HG03175 (cell line): ENCODE measurements at regions not wholly inside any gene's neighbourhood (a gene's known extent, or its start where the extent isn't known, plus 50 kb on each side); places are given as distances from the start of the nearest gene placed in this dataset.

ENCODE experiments used
- ATAC-seq: cut with Tn5 transposase; IDR thresholded peaks from one replicate; pipeline ENCODE4 v1.9.1; 2021; ENCODE audit warnings: mild to moderate bottlenecking, moderate library complexity; ENCODE audit not compliant: unreplicated experiment

DNA sequence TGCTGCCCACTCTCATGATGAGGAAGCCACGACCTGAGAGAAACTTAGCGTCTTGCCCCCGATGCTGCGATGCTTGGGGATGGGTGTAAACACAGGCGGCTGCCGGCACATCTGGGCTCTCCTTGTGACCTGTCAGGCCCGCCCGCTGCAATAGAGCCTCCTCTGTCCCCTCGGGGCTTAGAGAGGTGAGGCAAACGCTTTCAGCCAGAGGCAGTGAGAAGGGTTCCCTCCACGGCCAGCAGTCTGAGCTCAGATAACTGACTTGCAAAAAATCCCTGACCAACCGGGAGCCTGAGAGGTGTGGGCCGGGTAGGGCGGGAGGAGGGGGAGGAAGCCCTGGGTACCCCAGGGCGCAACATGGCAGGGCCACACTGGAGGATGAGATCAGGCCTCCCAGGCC is 260.6 kb downstream of the C16orf95 start:
- ATAC-seq, result no peak

DNA sequence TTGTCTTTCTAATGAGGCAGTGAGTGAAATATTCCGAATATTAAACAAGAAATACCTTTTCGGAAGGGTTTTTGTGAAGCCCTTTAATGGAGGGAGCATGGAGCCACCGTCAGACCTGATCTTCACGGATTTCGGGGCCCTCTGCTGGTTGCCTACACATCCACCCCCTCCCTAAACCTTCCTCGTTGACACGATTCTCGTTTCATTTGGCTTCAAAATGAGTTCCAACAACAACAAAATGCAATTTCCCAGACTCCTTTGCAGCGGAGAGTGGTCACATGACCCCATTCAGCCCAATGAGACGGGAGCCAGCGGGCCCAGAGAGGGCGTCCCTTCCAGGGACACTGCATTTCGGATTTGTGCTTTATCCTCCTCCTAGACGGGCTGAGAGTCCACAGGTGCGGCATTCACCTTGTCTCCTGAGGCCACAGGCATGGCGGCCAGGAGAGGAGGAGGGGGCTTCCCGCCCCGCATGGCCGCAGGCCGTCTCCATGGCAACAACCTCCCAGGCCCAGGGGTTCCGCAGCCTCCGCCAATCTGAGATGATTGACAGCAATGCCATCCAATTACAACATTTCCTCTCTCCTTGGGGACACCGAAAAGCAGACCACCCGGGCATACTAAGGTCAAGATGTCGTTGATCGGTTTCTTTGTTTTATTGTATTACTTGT is 259.8 kb downstream of the C16orf95 start:
- ATAC-seq, result no peak

DNA sequence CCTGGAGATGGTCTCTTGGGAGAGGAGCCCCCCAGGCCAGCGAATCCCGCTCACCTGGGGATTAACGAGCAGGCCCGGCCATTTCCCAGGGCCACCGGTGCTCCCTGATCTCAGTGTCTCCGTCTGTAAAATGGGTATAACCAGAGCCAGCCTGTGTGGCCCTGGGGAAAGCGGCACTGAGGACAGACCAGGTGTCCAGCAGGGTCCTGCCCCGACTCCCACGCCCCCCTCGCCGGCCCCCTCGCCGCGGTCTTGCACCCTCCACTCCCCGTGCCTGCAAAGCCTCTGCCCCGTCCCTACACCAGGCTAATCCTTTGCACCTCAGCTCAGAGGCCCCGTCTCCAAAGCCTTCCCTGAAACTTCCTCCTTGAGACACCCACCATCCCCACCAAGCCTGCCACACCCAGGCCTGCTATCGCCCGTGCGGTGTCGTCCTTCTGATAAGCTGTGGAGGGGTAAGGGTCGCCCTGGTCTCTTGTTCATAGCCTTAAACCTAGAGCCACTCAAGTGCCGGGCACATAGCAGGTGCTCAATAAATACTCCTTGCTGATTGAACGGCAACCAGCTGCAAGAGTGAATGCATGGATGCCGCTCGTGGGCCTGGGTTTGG is 259.1 kb downstream of the C16orf95 start:
- no peak for ATAC-seq

- no peak for ATAC-seq
Measured at GRCh38 chr16:87058728-87059250, 258.4 kb downstream of the C16orf95 start.

GRCh38 chr16:87060034-87060986 is 256.9 kb downstream of the C16orf95 start:
- no peak for ATAC-seq

- ATAC-seq, result no peak
Measured at GRCh38 chr16:87061243-87061920, 255.8 kb downstream of the C16orf95 start.

- ATAC-seq, result no peak
Measured at GRCh38 chr16:87062569-87063442, 254.4 kb downstream of the C16orf95 start.

DNA sequence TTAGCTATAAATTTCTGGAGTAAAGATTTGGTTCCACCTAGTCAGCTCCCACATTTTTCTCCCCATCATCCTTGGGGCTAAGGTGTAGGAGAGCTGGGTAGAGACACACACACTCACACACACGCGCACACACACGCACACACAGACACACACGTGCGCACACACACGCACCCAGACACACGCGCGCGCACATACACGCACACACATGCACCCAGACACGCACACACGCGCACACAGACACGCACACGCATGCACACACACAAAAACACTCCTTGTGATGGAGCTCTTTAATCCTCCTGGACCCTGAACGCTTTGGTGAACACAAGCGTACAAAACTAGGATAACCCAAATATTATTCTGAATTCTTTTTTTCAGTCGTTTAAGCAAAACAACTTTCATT is 253.6 kb downstream of the C16orf95 start:
- no peak for ATAC-seq

GRCh38 chr16:87064731-87065445 is 252.3 kb downstream of the C16orf95 start:
- no peak for ATAC-seq

GRCh38 chr16:87065446-87066132 is 251.6 kb downstream of the C16orf95 start:
- no peak for ATAC-seq

GRCh38 chr16:87066133-87067002 is 250.8 kb downstream of the C16orf95 start:
- no peak for ATAC-seq

GRCh38 chr16:87067003-87067556 is 250.1 kb downstream of the C16orf95 start:
- no peak for ATAC-seq

- ATAC-seq, result no peak
Measured at GRCh38 chr16:87067836-87068761, 249.1 kb downstream of the C16orf95 start.

- ATAC-seq, result no peak
Measured at GRCh38 chr16:87068762-87069150, 248.4 kb downstream of the C16orf95 start.

- no peak for ATAC-seq
Measured at GRCh38 chr16:87070657-87071056, 246.5 kb downstream of the C16orf95 start.

DNA sequence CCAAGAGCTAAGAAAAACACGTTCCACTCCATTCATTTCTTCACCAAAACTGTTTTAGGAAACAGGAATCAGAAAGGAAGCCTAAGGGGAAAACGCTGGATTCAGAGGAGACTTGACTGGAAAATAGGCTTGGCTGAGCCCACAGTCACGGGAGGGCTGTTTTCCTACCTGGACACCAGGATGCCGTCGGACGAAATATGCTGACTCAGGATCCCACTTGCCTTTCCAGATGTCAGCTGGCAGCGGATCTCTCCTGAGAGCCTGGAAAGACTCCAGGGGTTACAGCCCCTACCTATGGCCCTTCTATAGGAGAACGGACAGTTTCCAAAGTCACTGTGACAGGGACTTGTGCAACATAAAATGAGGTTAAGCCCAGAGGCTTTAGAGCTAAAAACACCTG is 245.1 kb downstream of the C16orf95 start:
- ATAC-seq, result no peak
